GM23248 (cell line): ENCODE measurements at regions not wholly inside any gene's neighbourhood (a gene's known extent, or its start where the extent isn't known, plus 50 kb on each side); places are given as distances from the start of the nearest gene placed in this dataset.

Source experiments
- EZH2 ChIP-seq: fragments of 200-600 bp; sonication (generic); IDR thresholded peaks from 2 replicates; pipeline ENCODE4 v1.6.1; 2018; ENCODE audit warnings: antibody characterized with exemption, mild to moderate bottlenecking; ENCODE audit not compliant: insufficient read depth, poor library complexity, severe bottlenecking
- EZH2phosphoT487 ChIP-seq: fragments of 200-600 bp; sonication (generic); IDR thresholded peaks from 2 replicates; pipeline ENCODE4 v1.6.1; 2018; ENCODE audit warnings: antibody characterized with exemption, moderate library complexity, mild to moderate bottlenecking, low read depth; ENCODE audit not compliant: insufficient read depth

DNA sequence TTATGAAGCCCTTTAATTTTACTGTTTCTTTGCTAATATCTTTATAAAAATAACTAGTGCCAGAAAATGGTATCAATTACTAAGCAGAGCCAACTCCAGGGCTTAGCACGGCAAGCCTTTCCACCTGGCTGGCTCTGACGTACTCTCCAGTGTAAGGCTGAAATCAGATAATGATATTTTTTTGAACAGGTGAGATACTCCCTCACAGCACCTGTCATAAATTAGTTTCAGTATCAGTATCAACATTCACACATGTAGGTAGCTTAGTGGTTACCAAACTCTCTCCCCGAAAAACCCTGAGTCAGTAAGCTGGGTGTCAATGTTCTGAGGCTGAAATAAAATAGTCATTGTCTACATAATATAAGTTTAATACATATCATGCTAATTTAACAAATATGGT, 710.1 kb downstream of the SQOR start:
- TF ChIP-seq EZH2 = no peak
- TF ChIP-seq EZH2phosphoT487 = no peak
